Ascending aorta (tissue), 2 donors: ENCODE measurements at regions not wholly inside any gene's neighbourhood (a gene's known extent, or its start where the extent isn't known, plus 50 kb on each side); places are given as distances from the start of the nearest gene placed in this dataset.

Source experiments
- DNase-seq, 2 donors: peaks; one replicate each; pipeline ENCODE4 v3.0.0-alpha.2; 2019; ENCODE audit warnings: low spot score in 2 of 2
- H3K27ac ChIP-seq, 2 donors: fragments of 200-600 bp; sonication (generic); one replicate each; pipeline ENCODE4 v1.5.1; 2016 to 2017; ENCODE audit warnings: mild to moderate bottlenecking in 1 of 2
- H3K27me3 ChIP-seq: fragments of 200-600 bp; sonication (generic); one replicate; pipeline ENCODE4 v1.5.1; 2017
- H3K36me3 ChIP-seq, 2 donors: fragments of 200-600 bp; sonication (generic); one replicate each; pipeline ENCODE4 v1.5.1; 2016
- H3K4me1 ChIP-seq, 2 donors: fragments of 200-600 bp; sonication (generic); one replicate each; pipeline ENCODE4 v1.5.1; 2016 to 2017; ENCODE audit warnings: mild to moderate bottlenecking in 1 of 2
- H3K4me3 ChIP-seq, 2 donors: fragments of 200-600 bp; sonication (generic); one replicate each; pipeline ENCODE4 v1.5.1; 2016 to 2017; ENCODE audit warnings: mild to moderate bottlenecking in 1 of 2
- H3K9me3 ChIP-seq, 2 donors: fragments of 200-600 bp; sonication (generic); one replicate each; pipeline ENCODE4 v1.5.1; 2016
- intact Hi-C: fragments of 100-400 bp; cut with DNase I; formaldehyde crosslinking; loops from one replicate; pipeline ENCODE4 v1.15.1; 2023
- TF ChIP-seq, protein P1 (sequence below), 3 experiments: fragments of 200-600 bp in 2 of 3; fragments of 450-650 bp in 1 of 3; sonication (generic) in 2 of 3; IDR thresholded peaks; one replicate each; pipeline ENCODE4 v1.5.1; 2016 to 2019; ENCODE audit warnings: antibody characterized with exemption in 3 of 3, mild to moderate bottlenecking in 1 of 3, moderate library complexity in 1 of 3

DNA sequence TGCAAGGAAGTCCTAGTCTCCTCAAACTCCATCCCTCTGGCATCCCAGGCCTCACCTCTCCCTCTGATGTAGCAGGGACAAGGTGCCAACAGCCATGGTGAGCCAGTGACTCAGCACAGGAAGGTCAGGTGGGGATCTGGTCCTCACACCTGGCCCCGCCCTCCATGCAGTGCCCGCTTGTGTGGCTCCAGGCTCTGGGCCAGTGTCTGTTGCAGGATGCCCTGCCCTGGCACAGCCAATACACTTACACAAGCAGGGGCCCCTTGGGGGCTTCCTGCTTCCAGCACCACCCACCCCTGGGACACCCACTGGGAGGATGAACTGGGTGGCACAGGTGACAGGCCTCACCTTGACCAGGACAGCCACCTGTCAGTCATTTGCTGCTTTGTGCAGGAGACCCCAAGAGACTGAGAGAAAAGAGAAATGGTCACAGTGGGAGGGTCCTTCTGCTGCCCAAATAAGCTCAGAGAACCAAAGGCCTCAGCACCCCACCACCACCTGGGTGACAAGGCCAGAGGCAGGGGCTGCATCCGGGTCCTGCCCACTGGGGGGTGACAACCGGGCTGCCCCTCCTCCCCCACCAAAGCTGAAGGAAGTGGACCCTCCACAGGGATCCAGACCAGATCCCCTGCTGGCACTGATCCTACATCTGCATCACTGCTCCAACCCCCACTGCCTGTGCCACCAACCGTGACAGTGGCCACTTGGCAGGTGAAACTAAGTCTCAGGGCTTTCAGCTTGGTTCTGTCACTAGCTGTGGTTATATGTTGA, 658.8 kb upstream of the DEFB115 start:
- no peak overlapping the region for H3K4me3 ChIP-seq
- no peak for DNase-seq
- H3K4me1 ChIP-seq: no peaks in the 10 kb centered on the region
- TF ChIP-seq, protein P1, sequence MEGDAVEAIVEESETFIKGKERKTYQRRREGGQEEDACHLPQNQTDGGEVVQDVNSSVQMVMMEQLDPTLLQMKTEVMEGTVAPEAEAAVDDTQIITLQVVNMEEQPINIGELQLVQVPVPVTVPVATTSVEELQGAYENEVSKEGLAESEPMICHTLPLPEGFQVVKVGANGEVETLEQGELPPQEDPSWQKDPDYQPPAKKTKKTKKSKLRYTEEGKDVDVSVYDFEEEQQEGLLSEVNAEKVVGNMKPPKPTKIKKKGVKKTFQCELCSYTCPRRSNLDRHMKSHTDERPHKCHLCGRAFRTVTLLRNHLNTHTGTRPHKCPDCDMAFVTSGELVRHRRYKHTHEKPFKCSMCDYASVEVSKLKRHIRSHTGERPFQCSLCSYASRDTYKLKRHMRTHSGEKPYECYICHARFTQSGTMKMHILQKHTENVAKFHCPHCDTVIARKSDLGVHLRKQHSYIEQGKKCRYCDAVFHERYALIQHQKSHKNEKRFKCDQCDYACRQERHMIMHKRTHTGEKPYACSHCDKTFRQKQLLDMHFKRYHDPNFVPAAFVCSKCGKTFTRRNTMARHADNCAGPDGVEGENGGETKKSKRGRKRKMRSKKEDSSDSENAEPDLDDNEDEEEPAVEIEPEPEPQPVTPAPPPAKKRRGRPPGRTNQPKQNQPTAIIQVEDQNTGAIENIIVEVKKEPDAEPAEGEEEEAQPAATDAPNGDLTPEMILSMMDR (IDR thresholded peaks at IDR 0.05): no peak
- H3K9me3 ChIP-seq: no peaks in the 10 kb centered on the region
- intact Hi-C loops: no loop called here
- H3K27ac ChIP-seq: no peak overlapping the region
- no peaks in the 10 kb centered on the region for H3K36me3 ChIP-seq
- H3K27me3 ChIP-seq: no peaks in the 10 kb centered on the region

- H3K27ac ChIP-seq: no peak overlapping the region
- no peaks in the 10 kb centered on the region for H3K27me3 ChIP-seq
- DNase-seq: no peak
- H3K9me3 ChIP-seq: no peaks in the 10 kb centered on the region
- intact Hi-C loops: no loop called here
- TF ChIP-seq, protein P1 (IDR thresholded peaks at IDR 0.05): no peak
- no peak overlapping the region for H3K4me3 ChIP-seq
- H3K4me1 ChIP-seq: no peaks in the 10 kb centered on the region
- no peaks in the 10 kb centered on the region for H3K36me3 ChIP-seq
Observed at GRCh38 chr20:30599990-30600389, 657.5 kb upstream of the DEFB115 start.

GRCh38 chr20:30601974-30602373, 655.5 kb upstream of the DEFB115 start:
- DNase-seq: no peak
- intact Hi-C loops: no loop called here
- TF ChIP-seq, protein P1 (IDR thresholded peaks at IDR 0.05): no peak
- Histone ChIP-seq H3K36me3 (no peaks in the 10 kb centered on the region), H3K4me1 (no peaks in the 10 kb centered on the region), H3K27me3 (no peaks in the 10 kb centered on the region), H3K4me3 (no peak overlapping the region), H3K27ac (no peak overlapping the region), H3K9me3 (no peaks in the 10 kb centered on the region)

DNA sequence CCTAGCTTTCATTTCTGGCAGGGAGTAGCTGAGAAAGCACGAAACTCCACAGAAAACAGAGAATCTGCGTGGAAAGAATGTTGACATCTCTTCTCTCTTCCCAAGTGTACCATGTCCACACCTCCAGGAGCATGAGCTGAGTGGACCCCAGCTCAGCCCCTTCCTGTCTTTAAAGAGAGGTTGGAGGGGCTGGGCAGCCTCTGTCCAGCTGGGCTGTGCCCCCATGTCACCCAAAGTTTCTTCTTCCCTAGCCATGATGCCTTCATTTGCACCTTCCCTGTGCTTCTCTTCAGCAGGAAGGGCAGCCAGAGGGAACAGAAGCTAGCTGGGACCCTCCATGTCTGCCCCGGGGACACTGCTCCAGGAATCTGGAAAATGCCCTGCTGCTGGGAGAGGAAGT, 655.0 kb upstream of the DEFB115 start:
- Histone ChIP-seq H3K36me3 (no peaks in the 10 kb centered on the region), H3K4me1 (no peaks in the 10 kb centered on the region), H3K4me3 (no peak overlapping the region), H3K27ac (no peak overlapping the region), H3K27me3 (no peaks in the 10 kb centered on the region), H3K9me3 (no peaks in the 10 kb centered on the region)
- TF ChIP-seq, protein P1 (IDR thresholded peaks at IDR 0.05): no peak
- intact Hi-C loops: no loop called here
- DNase-seq: no peak

DNA sequence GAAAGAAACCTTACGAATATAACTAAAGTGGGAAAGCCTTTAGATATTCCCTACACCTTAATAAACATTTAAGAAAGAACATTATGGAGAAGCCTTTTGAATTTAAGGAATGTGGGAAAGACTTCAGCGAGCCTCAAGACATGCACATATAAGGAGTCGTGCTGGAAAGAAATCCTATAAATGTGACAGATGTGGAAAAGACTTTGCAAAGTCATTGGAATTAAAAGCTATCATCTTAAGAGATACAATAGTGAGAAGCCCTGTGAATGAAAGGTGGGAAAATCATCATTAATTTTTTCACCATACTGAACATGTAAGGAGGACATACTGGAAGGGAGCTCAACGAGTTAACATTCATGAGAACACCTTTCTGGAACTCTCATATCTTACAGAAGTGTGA, 650.5 kb upstream of the DEFB115 start:
- no peaks in the 10 kb centered on the region for H3K27me3 ChIP-seq
- no peak overlapping the region for H3K27ac ChIP-seq
- TF ChIP-seq, protein P1 (IDR thresholded peaks at IDR 0.05): no peak
- H3K9me3 ChIP-seq: no peaks in the 10 kb centered on the region
- intact Hi-C loops: no loop called here
- H3K4me3 ChIP-seq: no peak overlapping the region
- no peaks in the 10 kb centered on the region for H3K36me3 ChIP-seq
- no peaks in the 10 kb centered on the region for H3K4me1 ChIP-seq
- DNase-seq: no peak
